ENCODE measurements at regions not wholly inside any gene's neighbourhood (a gene's known extent, or its start where the extent isn't known, plus 50 kb on each side); places are given as distances from the start of the nearest gene placed in this dataset.

DNA sequence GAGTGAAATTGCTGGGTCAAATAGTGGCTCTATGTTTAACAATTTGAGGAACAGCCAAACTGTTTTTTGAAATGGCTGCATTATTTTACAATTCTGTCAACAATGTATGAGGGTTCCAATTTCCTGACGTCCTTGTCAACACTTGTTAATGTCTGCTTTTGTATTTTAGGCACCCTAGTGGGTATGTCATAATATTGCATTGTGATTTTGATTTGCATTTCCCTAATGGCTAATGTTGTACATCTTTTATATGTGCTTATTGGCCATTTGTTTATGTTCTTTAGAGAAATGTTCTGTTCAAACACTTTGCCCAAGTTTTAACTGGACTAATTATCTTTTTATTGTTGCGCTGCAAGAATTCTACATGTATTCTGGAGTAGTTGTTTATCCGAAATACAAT, 93.2 kb downstream of the GPR65 start:
- TF ChIP-seq, protein P1, sequence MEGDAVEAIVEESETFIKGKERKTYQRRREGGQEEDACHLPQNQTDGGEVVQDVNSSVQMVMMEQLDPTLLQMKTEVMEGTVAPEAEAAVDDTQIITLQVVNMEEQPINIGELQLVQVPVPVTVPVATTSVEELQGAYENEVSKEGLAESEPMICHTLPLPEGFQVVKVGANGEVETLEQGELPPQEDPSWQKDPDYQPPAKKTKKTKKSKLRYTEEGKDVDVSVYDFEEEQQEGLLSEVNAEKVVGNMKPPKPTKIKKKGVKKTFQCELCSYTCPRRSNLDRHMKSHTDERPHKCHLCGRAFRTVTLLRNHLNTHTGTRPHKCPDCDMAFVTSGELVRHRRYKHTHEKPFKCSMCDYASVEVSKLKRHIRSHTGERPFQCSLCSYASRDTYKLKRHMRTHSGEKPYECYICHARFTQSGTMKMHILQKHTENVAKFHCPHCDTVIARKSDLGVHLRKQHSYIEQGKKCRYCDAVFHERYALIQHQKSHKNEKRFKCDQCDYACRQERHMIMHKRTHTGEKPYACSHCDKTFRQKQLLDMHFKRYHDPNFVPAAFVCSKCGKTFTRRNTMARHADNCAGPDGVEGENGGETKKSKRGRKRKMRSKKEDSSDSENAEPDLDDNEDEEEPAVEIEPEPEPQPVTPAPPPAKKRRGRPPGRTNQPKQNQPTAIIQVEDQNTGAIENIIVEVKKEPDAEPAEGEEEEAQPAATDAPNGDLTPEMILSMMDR (IDR thresholded peaks at IDR 0.05) = no peak
- no peak for TF ChIP-seq EP300 (IDR thresholded peaks at IDR 0.05)
